HG03103 (cell line): ENCODE measurements at regions not wholly inside any gene's neighbourhood (a gene's known extent, or its start where the extent isn't known, plus 50 kb on each side); places are given as distances from the start of the nearest gene placed in this dataset.

ENCODE experiments used
- ATAC-seq: cut with Tn5 transposase; IDR thresholded peaks from one replicate; pipeline ENCODE4 v1.9.1; 2021; ENCODE audit warnings: low read depth; ENCODE audit not compliant: unreplicated experiment

- no peak for ATAC-seq
Measured at GRCh38 chr7:10076660-10077300, 896.9 kb upstream of the PHF14 start.

DNA sequence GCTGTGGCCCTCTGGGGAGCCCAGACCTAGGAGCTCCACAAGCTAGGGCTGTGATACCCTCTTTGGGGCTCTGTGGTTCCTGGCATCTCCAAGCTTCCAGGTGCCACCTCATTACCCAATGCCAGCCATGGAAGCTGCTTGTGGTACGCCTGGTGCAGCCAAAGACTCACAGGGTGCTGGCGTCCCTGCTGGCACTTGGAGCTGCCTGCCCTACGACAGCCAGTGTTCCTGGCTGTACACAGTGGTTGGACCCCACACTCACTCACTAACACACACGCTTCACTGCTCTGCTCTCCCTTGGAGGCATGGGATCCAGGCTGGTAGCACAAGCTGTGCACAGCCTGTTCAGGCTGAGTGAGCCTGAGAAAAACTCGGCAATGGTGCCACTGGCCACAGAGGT, 894.1 kb upstream of the PHF14 start:
- ATAC-seq, result no peak

- no peak for ATAC-seq
Measured at GRCh38 chr7:10082896-10083295, 890.8 kb upstream of the PHF14 start.

GRCh38 chr7:10083766-10084165, 889.9 kb upstream of the PHF14 start:
- no peak for ATAC-seq

GRCh38 chr7:10085231-10085630, 888.4 kb upstream of the PHF14 start:
- ATAC-seq, result no peak

DNA sequence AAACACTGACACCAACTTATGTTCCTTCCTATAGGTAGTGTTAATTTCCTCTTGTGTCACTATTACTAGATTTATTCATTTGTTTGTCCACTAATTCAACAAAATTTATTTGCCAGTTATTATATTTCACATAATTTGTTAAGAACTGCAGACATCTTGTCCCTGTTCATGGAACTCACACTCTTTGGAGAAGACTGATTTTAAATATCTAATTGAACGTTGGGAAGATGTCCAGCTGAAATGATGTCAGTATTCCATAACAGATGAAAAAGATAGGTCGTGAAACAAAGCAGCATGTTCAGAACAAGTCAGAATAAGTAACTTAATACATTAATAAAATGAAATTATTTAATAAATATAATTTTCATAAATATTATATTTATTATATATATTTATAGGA, 873.1 kb upstream of the PHF14 start:
- ATAC-seq, result no peak

- no peak for ATAC-seq
Measured at GRCh38 chr7:10101351-10101750, 872.3 kb upstream of the PHF14 start.

DNA sequence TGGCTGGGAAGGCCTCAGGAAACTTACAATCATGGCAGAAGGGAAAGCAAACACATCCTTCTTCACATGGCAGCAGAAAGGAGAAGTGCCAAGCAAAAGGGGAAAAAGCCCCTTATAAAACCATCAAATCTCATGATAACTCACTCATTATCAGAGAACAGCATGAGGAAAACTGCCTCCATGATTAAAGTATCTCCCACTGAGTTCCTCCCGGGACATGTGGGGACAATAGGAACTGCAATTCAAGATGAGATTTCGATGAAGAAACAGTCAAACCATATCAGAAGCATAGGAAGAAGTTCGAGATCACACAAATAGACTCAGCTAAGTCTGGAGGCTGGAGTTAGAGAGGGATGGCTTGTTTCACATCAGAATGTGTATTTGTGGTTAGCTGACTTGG, 869.4 kb upstream of the PHF14 start:
- no peak for ATAC-seq

GRCh38 chr7:10106609-10107008, 867.1 kb upstream of the PHF14 start:
- ATAC-seq, result no peak

GRCh38 chr7:10116511-10116910, 857.2 kb upstream of the PHF14 start:
- ATAC-seq, result no peak

GRCh38 chr7:10117815-10118214, 855.9 kb upstream of the PHF14 start:
- ATAC-seq, result no peak

DNA sequence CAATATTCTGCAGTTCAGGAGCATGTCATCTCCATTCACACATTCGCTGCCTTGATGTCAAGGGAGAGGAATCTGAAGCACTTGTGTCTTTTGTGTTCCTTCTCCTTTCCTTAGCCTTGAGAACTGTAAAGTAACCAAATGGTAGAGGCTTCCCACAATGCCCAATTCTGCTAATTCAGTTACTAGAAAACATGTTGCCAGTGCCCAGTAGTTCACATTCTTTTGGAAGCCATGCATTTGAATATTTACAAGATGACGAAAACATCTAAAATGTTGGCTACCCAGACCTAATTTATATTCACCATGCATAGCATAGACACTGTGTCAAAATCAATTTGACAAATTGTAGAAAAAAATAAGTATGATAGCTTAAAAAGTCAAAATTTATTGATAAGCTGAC, 852.7 kb upstream of the PHF14 start:
- ATAC-seq, result no peak

GRCh38 chr7:10121631-10122030, 852.0 kb upstream of the PHF14 start:
- ATAC-seq, result no peak

GRCh38 chr7:10122551-10123100, 851.0 kb upstream of the PHF14 start:
- ATAC-seq, result no peak

GRCh38 chr7:10128748-10129147, 844.9 kb upstream of the PHF14 start:
- no peak for ATAC-seq

DNA sequence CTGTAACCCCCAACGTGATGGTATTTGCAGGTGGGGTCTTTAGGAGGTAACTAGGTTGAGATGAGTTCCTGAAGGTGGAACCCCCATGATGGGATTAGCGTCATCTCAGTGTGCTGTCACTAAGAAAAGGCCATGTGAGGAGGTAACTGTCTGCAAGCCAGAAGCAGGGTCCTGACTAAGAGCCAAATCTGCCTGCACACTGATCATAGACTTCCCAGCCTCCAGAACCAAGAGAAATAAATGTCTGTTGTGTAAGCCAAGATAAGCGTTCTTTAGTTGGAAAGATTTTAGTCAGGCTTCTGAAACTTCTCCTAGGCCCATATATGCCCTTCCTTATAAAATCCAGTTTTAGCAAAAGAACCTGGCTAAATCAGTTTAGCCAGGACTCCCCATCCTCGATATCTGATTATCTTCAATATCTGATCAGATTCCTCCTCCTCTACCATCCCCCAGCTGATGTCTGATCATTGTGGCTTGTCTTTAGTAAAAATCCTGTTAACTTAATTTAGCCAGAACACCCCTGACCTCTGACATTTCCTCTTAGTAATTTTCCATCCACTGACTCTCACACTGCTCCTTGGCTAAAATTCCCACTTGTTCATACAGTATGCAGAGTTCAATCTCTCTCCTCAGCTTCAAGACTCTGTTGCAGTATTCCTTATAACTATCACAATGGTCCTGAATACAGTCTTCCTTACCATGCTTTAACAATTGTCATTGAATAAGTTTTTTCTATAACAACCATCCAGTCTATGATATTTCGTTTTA, 835.4 kb upstream of the PHF14 start:
- no peak for ATAC-seq

GRCh38 chr7:10146271-10146670, 827.4 kb upstream of the PHF14 start:
- no peak for ATAC-seq

DNA sequence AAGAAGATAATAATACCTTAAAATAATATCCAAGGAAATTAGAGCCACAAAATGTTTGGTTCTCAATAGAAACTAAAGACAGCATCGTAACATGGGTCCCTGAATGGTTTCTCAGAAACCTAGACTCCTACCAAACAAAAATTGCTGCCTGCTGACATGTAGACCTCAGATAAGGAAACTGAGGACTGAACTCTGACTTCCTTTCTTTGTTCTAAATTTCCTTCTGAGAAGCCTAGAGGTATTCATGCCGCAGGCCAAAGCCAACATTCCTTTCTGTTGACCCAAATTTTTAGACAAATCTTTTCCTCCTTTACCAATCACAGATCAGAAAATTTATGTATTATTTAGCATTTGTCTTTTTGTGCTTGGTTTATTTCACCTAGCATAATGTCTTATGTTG, 816.7 kb upstream of the PHF14 start:
- ATAC-seq, result no peak

GRCh38 chr7:10181996-10182395, 791.7 kb upstream of the PHF14 start:
- no peak for ATAC-seq

- ATAC-seq, result no peak
Measured at GRCh38 chr7:10192074-10192473, 781.6 kb upstream of the PHF14 start.

DNA sequence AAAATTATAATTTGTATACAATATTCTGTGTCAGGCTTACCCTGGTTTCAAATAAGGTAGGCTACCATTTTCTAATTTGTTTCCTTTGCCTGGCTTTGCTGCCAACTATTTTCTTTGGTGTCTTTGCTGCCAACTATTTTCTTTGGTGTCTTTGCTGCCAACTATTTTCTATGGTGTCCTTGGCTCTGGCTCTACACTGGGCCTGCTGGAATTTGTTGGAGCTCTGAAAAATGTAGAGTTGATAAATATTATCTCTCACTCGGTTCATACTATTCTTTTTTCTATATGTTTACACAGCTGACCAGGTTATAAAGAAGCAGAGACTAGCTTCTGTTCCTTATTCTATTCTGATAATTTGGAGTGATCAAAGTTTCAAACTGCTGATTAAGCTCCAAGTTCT, 768.0 kb upstream of the PHF14 start:
- no peak for ATAC-seq

- ATAC-seq, result no peak
Measured at GRCh38 chr7:10210000-10210399, 763.7 kb upstream of the PHF14 start.
